CD4-positive, alpha-beta T cell treated with Interferon alpha-2 for 1 hour (primary cell): ENCODE measurements at regions not wholly inside any gene's neighbourhood (a gene's known extent, or its start where the extent isn't known, plus 50 kb on each side); places are given as distances from the start of the nearest gene placed in this dataset.
A peak's percentile ranks its signal among the peaks of the same experiment; 100 is the strongest.
"Not testable (repeated sequence)": the region's sequence is repeated elsewhere in the genome, so short reads cannot be mapped to it uniquely, and the experiment has no call there.

Source experiments
- DNase-seq, 2 donors: peaks; one replicate each; pipeline ENCODE4 v3.0.0-alpha.2; 2020 to 2022

GRCh38 chr12:116327992-116328391 is 50.5 kb upstream of the MED13L start:
- DNase-seq: not testable (repeated sequence)

DNA sequence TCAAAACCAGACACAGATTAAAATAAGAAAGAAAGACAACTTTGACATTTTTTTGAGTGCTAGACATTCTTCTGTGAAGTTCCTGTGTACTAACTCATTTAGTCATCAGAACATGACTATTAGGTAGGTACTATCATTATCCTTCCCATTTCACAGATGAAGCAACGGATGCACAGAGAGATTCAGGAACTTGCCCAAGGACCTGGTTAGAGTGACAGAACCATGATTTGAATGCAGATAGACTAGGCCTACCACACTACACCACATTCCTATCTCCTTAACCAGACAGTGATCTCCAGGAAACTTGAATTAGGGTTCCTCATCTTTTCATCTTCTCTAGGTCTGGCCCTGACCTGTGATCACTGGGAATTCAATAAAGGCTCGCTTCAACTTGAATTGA is 54.4 kb upstream of the MED13L start:
- DNase-seq: no peak

DNA sequence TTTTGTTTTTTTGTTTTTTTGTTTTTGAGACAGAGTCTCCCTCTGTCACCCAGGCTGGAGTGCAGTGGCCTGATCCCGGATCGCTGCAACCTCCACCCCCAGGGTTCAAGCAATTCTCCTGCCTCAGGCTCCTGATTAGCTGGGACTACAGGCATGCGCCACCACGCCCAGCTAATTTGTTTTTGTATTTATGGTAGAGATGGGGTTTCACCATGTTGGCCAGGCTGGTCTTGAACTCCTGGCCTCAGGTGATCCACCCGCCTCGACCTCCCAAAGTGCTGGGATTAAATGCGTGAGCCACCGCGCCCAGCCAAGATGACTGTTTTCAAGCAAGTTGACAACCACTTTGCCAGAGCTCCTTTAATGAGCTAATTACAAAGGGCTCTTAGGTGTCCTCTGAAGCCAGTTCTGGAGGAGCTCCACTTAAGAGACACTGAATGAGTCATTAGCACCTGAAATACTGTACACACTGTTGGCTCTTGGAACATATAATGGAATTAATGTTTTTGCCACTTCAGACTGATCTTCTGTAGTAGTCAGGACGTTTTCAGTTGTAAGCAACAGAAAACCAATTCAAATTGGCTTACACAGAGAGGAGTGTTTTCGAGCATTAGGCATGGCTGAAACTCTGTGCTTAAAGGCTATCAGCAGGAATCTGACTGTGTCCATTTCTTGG is 55.4 kb upstream of the MED13L start:
- no peak for DNase-seq

DNA sequence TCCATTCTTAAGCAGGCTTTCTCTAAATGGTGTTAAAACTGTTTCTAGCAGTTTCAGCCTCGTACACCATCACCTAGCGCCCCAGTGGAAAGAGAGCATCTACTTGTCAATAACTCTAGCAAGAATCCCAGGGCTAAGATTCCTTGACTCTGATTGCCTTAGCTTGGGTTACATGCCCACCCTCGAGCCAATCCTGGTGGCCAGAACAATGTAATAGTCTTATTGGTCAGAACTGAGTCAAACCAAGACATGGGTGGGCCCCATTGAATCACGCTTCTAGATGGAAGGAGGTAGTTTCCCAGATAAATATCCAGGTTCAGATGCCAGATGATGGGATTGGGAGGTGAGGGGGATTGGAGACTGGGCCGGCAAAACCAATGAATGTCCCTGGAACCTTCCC is 55.9 kb upstream of the MED13L start:
- DNase-seq: no peak

- peak; percentile 37 to 87 for DNase-seq
These were observed 59.1 kb upstream of the MED13L start for GRCh38 chr12:116336542-116337065.

- DNase-seq: no peak
These were observed 59.8 kb upstream of the MED13L start for GRCh38 chr12:116337312-116337711.

DNA sequence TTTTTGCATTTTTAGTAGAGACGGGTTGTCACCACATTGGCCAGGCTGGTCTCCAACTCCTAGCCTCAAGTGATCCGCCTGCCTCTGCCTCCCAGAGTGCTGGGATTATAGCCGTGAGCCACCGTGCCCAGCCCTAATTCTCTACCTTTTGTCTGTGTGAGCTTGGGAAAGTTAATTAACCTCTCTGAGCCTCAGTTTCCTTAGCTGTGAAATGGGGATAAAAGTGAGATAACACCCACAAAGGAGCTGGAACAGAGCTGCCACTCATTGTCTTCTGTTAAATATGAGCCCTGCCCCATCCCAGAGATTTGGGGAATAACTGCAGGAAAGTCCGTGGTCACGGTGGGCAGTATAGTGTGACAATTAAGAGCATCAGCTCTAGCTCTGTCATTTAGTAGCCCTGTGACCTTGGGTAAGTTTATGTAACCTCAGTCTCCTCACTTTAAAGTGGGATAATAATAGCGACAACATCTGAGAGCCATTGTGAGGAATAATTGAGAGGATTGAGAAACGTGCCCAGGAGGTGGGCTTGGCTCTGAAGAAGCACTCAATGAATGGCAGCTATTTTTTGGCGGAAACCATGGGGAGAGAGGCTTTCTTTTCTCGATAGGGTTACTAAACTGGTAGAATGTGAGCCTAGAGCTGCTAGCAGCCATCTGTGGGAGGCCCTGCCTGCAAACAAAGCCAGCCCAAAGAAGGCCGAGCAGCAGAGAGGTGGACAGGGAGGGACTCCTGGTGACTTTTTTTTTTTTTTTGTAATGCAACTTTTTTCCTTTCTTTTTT is 60.8 kb upstream of the MED13L start:
- no peak for DNase-seq

DNA sequence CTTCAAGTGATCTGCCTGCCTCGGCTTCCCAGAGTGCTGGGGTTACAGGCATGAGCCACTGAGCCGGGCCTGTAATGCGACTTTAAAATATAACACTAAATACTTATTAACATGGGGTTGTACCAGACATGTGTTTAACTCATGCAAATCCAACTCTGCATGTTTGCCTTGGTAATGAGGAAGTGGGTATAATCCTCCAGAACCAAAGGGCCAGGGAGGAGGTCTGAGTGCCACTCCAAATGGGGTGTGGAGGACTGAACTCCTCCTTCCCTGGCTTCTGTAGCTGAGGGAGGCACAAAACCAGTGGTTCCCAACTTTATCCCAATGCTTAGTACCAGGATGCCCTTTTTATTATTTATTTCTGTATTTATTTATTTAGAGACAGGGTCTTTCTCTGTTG is 61.6 kb upstream of the MED13L start:
- no peak for DNase-seq

DNA sequence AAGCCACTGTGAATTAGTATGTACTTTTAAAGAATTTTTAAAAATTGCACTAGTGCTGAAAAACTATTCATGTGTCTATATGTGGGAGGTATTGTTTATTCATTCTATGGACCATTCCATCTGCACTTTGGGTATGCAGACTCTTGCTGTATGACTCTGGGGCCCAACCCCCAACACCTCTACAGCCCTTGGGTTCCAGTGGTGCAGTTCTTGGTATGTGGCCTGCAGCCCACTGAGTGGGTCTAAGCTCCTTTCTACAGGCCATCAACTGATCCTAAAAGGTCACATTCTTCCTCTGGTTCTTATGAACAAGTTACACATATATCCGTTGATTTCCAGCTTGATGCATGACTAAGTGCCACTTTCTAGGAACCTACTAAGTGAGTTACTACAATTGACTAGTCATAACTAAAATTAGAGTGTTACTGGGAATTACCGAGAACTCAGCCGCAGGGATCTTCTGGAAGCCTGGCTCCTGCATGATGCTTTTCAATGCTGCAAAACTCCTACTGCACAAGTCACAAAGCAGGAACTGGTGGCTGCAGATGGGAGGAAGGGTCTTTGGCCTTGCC is 62.4 kb upstream of the MED13L start:
- DNase-seq: no peak

GRCh38 chr12:116343331-116343884 is 65.9 kb upstream of the MED13L start:
- DNase-seq: no peak

DNA sequence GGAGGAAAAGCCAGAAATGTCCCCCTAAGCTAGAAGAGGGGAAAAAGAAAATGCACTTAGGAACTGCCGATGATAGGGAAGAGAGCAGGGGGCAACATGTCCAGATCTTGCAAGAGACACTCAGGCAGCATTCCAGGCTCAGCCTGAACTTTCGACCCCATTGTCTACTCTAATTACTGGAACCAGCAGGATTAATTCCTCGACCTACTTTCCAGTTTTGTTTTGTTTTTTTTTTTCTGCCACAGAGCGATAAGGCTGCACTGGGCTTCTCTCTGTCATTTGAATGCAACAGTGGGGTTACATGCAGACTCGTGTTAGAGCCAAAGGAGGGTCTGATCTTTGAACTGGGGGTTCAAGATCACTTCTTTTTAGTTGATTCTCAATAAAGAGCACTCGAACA is 68.7 kb upstream of the MED13L start:
- no peak for DNase-seq

GRCh38 chr12:116346741-116347140 is 69.2 kb upstream of the MED13L start:
- no peak for DNase-seq

DNA sequence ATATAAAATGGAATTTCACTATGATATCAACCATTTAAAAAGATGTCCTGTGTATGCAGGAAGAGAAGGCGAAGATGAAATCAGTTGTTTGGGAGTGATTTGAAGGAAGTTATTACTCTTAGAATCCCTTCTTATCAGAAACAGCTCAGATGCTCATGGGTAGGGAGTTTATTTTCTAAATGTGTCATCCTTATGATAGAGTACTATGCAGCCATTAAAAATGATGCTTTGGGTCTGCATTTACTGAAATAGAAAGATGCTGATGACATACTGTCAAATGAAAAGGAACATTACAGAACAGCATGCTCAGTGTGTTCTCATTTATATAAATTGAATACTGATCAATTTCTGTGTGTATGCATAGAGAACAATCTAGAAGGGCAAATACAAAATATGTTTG is 69.8 kb upstream of the MED13L start:
- DNase-seq: no peak

DNA sequence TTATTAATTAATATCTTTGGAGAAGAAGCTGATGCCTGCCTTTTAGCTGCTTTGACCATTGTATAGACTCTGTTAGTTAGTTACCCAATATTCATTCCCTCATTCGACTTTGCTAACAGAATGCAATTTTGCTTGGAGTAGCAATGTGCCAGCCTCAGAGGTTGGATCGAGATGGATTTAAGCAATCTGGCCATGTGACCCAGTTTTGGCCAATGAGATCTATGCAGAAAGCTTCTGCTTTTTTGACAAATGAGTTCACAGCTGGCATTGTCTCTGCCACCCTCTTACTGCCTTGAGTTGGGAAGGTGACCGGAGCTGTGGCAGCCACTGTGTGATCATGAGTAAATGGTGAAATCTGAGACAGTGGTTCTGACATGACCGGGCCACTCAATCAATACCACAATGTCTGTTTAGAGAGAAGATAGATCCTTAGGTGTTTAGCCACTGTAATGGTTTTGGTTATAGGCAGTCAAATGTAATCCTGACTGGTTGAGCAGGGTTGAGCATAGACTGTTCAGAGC is 74.9 kb upstream of the MED13L start:
- no peak for DNase-seq

DNA sequence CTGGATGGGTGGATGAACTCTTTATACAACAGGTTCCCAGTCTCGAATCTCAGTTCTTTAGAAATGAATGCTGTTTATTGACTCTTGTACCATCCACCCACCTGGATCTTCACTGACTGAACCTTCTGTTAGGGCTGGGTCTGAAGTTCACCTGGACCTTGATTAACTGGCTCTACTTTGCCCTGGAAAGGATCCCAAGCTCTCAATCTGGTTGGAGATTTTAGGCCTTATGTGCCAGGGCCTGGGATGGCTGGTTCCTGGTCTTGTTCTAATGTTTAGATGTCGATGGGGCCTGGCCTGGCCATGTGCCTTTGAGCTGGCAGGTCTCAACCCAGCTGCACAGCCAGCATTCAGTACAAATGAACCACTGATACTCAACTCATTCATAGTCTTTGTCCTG is 76.5 kb upstream of the MED13L start:
- DNase-seq: no peak

GRCh38 chr12:116354534-116354933 is 77.0 kb upstream of the MED13L start:
- DNase-seq: no peak

GRCh38 chr12:116354950-116355783 is 77.7 kb upstream of the MED13L start:
- DNase-seq: no peak

DNA sequence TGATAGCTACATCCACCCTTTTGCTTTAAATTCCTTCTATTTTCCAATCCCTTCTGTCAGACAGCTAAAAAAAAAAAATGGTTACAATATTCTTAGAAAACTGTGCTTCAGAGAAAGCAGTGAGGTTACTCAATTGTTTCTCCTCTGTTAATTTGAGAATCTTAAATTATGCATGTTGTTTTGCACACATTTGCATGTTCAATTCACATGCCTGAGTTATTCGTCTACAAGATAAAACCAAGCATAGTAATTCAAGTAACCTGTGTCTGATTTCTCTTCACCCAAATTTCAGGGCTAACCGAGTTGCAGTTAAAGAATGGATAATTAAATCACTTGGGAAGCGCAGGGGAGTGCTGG is 81.0 kb upstream of the MED13L start:
- no peak for DNase-seq

DNA sequence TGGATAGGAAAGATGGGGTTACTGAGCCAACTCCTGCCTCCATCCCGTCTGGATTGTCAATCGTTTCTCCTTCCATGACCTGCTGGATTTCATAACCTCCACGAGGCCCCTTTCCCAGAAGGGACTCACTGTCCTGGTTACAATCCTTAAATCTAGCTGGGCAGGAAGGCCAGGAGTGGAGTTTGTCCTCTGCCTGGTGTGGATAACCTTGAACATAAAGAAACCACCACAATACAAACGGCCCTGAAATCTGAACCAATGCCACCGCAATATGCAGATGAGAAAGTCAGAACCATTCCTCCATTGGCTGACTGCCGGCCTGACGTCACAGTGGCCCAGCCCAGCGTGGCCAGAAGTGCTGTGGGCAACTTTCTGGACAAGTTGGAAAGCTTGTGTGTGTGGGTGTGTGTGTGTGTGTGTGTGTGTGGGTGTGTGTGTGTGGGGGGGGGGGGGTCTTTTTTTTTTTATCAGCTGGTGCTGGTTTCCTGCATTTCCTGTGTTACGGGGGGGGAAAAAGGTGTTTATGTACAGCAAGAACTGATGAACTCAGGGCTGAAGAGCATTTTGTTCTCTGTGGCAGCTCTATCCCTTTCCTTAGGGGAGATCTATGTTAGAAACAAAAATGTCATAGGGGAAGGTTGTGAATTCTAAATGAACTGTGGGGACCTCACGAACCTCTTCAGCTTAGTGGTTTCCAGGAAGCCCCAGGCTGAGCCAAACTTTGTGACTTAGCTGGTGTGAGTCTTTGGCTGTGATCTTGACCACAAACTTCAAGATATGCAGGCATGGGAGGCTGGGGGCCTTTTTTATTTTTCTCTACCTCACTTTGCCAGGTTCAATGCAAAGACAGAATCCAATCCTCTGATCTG is 81.6 kb upstream of the MED13L start:
- DNase-seq: peak; percentile 78 to 81

- peak in 1 of 2 donors; percentile 47 for DNase-seq
These were observed 83.3 kb upstream of the MED13L start for GRCh38 chr12:116360579-116361413.
